MV-4-11 (cell line): ENCODE measurements at regions not wholly inside any gene's neighbourhood (a gene's known extent, or its start where the extent isn't known, plus 50 kb on each side); places are given as distances from the start of the nearest gene placed in this dataset.

Source experiments
- DNase-seq: peaks from one replicate; lab custom pipeline; 2025; lab: John Stamatoyannopoulos, UW

- DNase-seq, result no peak
Measured at GRCh38 chr20:50286174-50286511, 95.5 kb downstream of the CEBPB start.

GRCh38 chr20:50286609-50287008, 96.0 kb downstream of the CEBPB start:
- DNase-seq, result no peak

- DNase-seq, result no peak
Measured at GRCh38 chr20:50287512-50287911, 96.9 kb downstream of the CEBPB start.

- no peak for DNase-seq
Measured at GRCh38 chr20:50288128-50288623, 97.5 kb downstream of the CEBPB start.

- DNase-seq, result no peak
Measured at GRCh38 chr20:50289581-50289980, 99.0 kb downstream of the CEBPB start.

- no peak for DNase-seq
Measured at GRCh38 chr20:50290112-50290511, 99.5 kb downstream of the CEBPB start.

GRCh38 chr20:50290808-50291207, 100.2 kb downstream of the CEBPB start:
- no peak for DNase-seq

- DNase-seq, result no peak
Measured at GRCh38 chr20:50291254-50292078, 100.8 kb downstream of the CEBPB start.

- DNase-seq, result no peak
Measured at GRCh38 chr20:50292079-50292590, 101.5 kb downstream of the CEBPB start.

GRCh38 chr20:50292591-50293283, 102.1 kb downstream of the CEBPB start:
- peak; percentile 76 for DNase-seq

- DNase-seq, result no peak
Measured at GRCh38 chr20:50293284-50294139, 102.9 kb downstream of the CEBPB start.

- no peak for DNase-seq
Measured at GRCh38 chr20:50294164-50295088, 103.8 kb downstream of the CEBPB start.

GRCh38 chr20:50295345-50295744, 104.7 kb downstream of the CEBPB start:
- no peak for DNase-seq

GRCh38 chr20:50295762-50296449, 105.3 kb downstream of the CEBPB start:
- no peak for DNase-seq

GRCh38 chr20:50296450-50297375, 106.1 kb downstream of the CEBPB start:
- no peak for DNase-seq

- peak; percentile 21 for DNase-seq
Measured at GRCh38 chr20:50297498-50298376, 107.1 kb downstream of the CEBPB start.

GRCh38 chr20:50298554-50299324, 108.1 kb downstream of the CEBPB start:
- no peak for DNase-seq

- DNase-seq, result no peak
Measured at GRCh38 chr20:50299325-50299629, 108.6 kb downstream of the CEBPB start.
